Ishikawa (cell line): ENCODE measurements at regions not wholly inside any gene's neighbourhood (a gene's known extent, or its start where the extent isn't known, plus 50 kb on each side); places are given as distances from the start of the nearest gene placed in this dataset.

Experiments used
- CEBPB ChIP-seq: IDR thresholded peaks from 2 replicates; pipeline ENCODE4 v1.6.1; 2012
- CREB1 ChIP-seq: IDR thresholded peaks from 2 replicates; pipeline ENCODE4 v1.6.1; 2012; ENCODE audit warnings: low read depth
- EGR1 ChIP-seq: IDR thresholded peaks from 2 replicates; pipeline ENCODE4 v1.6.1; 2012
- EP300 ChIP-seq: IDR thresholded peaks from 2 replicates; pipeline ENCODE4 v1.6.1; 2012; ENCODE audit warnings: borderline replicate concordance
- FOXM1 ChIP-seq: IDR thresholded peaks from 2 replicates; pipeline ENCODE4 v1.6.1; 2012; ENCODE audit warnings: low read depth, borderline replicate concordance
- NFIC ChIP-seq: IDR thresholded peaks from 2 replicates; pipeline ENCODE4 v1.6.1; 2012
- RAD21 ChIP-seq: IDR thresholded peaks from 2 replicates; pipeline ENCODE4 v1.6.1; 2012; ENCODE audit warnings: low read depth
- TAF1 ChIP-seq: IDR thresholded peaks from 2 replicates; pipeline ENCODE4 v1.6.1; 2012; ENCODE audit warnings: low read depth, mild to moderate bottlenecking
- TCF12 ChIP-seq: IDR thresholded peaks from 2 replicates; pipeline ENCODE4 v1.6.1; 2012; ENCODE audit warnings: low read depth
- TEAD4 ChIP-seq: IDR thresholded peaks from 2 replicates; pipeline ENCODE4 v1.6.1; 2012
- YY1 ChIP-seq: IDR thresholded peaks from 2 replicates; pipeline ENCODE4 v1.6.1; 2012; ENCODE audit warnings: low read depth
- ZBTB7A ChIP-seq: IDR thresholded peaks from 2 replicates; pipeline ENCODE4 v1.6.1; 2012; ENCODE audit warnings: low read depth
- TF ChIP-seq, protein P1 (sequence below): IDR thresholded peaks from 2 replicates; pipeline ENCODE4 v1.6.1; 2012
- TF ChIP-seq, protein P2 (sequence below): IDR thresholded peaks from 2 replicates; pipeline ENCODE4 v1.6.1; 2012
- TF ChIP-seq, protein P3 (sequence below): IDR thresholded peaks from 2 replicates; pipeline ENCODE4 v1.6.1; 2012; ENCODE audit warnings: low read depth, mild to moderate bottlenecking

DNA sequence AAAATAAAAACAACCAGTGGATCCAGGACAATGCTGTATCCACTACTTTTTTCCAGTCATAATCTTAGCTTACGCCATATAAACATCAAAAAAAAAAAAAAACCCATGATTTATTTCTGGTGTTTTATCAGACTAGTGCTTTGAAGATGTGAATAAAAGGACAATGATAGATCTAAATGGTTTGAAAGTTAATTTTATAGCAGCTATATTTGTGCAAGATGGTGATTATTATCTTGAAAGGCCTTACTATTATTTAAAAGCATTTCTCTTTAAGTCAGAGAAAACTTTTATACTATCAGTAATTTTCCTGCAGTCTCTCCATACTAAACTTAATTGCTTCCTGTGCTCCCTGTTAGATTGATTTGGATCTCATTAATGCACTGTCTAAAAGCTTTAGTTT, 670.3 kb downstream of the TBL1XR1 start:
- TF ChIP-seq, protein P1, sequence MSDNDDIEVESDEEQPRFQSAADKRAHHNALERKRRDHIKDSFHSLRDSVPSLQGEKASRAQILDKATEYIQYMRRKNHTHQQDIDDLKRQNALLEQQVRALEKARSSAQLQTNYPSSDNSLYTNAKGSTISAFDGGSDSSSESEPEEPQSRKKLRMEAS, result no peak
- TF ChIP-seq TAF1 (no peak), FOXM1 (no peak), CREB1 (no peak), RAD21 (no peak), ZBTB7A (no peak), CEBPB (no peak), YY1 (no peak), EGR1 (no peak), TCF12 (no peak)
- TF ChIP-seq, protein P2, sequence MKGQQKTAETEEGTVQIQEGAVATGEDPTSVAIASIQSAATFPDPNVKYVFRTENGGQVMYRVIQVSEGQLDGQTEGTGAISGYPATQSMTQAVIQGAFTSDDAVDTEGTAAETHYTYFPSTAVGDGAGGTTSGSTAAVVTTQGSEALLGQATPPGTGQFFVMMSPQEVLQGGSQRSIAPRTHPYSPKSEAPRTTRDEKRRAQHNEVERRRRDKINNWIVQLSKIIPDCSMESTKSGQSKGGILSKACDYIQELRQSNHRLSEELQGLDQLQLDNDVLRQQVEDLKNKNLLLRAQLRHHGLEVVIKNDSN, result no peak
- TF ChIP-seq, protein P3, sequence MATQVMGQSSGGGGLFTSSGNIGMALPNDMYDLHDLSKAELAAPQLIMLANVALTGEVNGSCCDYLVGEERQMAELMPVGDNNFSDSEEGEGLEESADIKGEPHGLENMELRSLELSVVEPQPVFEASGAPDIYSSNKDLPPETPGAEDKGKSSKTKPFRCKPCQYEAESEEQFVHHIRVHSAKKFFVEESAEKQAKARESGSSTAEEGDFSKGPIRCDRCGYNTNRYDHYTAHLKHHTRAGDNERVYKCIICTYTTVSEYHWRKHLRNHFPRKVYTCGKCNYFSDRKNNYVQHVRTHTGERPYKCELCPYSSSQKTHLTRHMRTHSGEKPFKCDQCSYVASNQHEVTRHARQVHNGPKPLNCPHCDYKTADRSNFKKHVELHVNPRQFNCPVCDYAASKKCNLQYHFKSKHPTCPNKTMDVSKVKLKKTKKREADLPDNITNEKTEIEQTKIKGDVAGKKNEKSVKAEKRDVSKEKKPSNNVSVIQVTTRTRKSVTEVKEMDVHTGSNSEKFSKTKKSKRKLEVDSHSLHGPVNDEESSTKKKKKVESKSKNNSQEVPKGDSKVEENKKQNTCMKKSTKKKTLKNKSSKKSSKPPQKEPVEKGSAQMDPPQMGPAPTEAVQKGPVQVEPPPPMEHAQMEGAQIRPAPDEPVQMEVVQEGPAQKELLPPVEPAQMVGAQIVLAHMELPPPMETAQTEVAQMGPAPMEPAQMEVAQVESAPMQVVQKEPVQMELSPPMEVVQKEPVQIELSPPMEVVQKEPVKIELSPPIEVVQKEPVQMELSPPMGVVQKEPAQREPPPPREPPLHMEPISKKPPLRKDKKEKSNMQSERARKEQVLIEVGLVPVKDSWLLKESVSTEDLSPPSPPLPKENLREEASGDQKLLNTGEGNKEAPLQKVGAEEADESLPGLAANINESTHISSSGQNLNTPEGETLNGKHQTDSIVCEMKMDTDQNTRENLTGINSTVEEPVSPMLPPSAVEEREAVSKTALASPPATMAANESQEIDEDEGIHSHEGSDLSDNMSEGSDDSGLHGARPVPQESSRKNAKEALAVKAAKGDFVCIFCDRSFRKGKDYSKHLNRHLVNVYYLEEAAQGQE, result no peak

DNA sequence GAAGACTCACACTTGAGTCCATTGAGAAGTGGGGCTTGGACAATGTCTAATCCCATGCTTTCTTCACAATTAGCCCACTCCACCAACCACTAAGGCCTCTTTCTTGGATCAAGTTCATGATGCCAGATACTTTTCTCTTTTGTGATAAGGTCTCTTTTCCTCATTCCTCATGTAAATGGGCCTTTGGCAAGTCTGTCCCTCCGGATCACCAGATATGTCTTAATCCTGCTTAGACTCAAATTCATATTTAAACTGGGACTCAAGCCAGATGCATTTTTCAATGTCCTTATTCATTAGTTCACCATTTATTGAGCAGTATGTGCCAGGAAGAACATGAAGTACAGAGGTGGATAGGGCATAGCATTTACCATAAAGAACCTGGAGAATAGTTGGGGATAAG, 671.1 kb downstream of the TBL1XR1 start:
- TF ChIP-seq YY1 (no peak), ZBTB7A (no peak), TEAD4 (no peak), EP300 (no peak), FOXM1 (no peak), TCF12 (no peak), NFIC (no peak), CEBPB (no peak), CREB1 (no peak)
- TF ChIP-seq, protein P2, result no peak
- TF ChIP-seq, protein P3, result no peak

DNA sequence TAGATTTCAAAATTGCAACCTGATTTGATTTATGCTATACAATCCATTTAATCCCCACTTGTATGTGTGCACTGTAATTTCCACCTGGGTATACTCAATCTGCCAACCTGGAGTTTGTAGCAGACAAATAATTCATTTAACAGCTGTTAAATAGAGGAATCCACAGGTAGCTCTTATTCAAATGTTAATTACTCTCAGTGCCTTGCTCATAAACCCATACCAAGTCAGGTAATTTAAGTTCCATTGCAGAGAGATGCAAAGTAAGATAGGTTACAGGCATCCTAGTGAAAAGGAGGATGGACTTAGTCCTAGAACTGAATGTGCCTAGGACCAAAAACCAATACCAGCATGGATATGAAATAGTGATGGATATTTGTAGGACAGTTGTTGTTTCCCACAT, 674.2 kb downstream of the TBL1XR1 start:
- TF ChIP-seq CEBPB (no peak), TCF12 (no peak), CREB1 (no peak), RAD21 (no peak), EGR1 (no peak)
- TF ChIP-seq, protein P3, result no peak

DNA sequence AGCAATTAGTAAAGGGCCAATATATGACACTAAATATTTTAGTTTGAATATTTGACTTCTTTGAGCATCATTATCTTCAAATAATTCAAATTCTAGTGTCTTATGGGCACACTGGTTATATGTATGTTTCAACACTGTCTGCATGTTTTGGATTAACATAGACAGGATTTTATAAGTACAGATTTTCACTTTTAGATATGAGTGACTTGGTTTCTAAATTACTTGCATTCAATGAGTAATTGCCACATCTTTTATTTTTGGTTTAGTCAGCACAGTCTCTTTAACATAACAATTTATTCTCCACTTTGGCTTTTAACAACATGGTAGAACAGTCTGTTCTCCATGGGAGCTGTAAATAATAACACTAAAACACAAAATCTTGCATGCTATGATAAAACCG, 674.8 kb downstream of the TBL1XR1 start:
- TF ChIP-seq YY1, result no peak
- TF ChIP-seq ZBTB7A, result no peak
- TF ChIP-seq TCF12, result no peak
- TF ChIP-seq FOXM1, result no peak
- no peak for TF ChIP-seq CREB1
- TF ChIP-seq, protein P3, result no peak
- TF ChIP-seq TAF1, result no peak
- no peak for TF ChIP-seq EP300
- TF ChIP-seq, protein P1, result no peak
- TF ChIP-seq NFIC, result no peak
- no peak for TF ChIP-seq CEBPB
- TF ChIP-seq RAD21, result no peak
- TF ChIP-seq, protein P2, result no peak
- no peak for TF ChIP-seq TEAD4
- TF ChIP-seq EGR1, result no peak
